Neuronal stem cell (in vitro differentiated cells): ENCODE measurements at regions not wholly inside any gene's neighbourhood (a gene's known extent, or its start where the extent isn't known, plus 50 kb on each side); places are given as distances from the start of the nearest gene placed in this dataset.
"Not testable (repeated sequence)": the region's sequence is repeated elsewhere in the genome, so short reads cannot be mapped to it uniquely, and the experiment has no call there.

Experiments
- DNase-seq: peaks from one replicate; pipeline ENCODE4 v3.0.0-alpha.2; 2013; ENCODE audit warnings: low spot score
- H2AFZ ChIP-seq: one replicate; pipeline ENCODE4 v1.6.1; 2013; ENCODE audit warnings: mild to moderate bottlenecking, low read length, inconsistent platforms
- H2AK5ac ChIP-seq: 2 replicates; pipeline ENCODE4 v1.6.1; 2013; ENCODE audit warnings: low read depth, mild to moderate bottlenecking, inconsistent platforms, low read length, moderate library complexity, mixed read lengths
- H2BK120ac ChIP-seq: 2 replicates; pipeline ENCODE4 v1.6.1; 2013; ENCODE audit warnings: low read depth, mild to moderate bottlenecking, inconsistent platforms, low read length, moderate library complexity, mixed read lengths
- H2BK12ac ChIP-seq: one replicate; pipeline ENCODE4 v1.6.1; 2013; ENCODE audit warnings: low read length, inconsistent platforms
- H2BK15ac ChIP-seq: 2 replicates; pipeline ENCODE4 v1.6.1; 2013; ENCODE audit warnings: mild to moderate bottlenecking, low read length, inconsistent platforms, mixed read lengths
- H2BK5ac ChIP-seq: one replicate; pipeline ENCODE4 v1.6.1; 2013; ENCODE audit warnings: inconsistent platforms, mild to moderate bottlenecking, low read length, moderate library complexity
- H3K14ac ChIP-seq: one replicate; pipeline ENCODE4 v1.6.1; 2013; ENCODE audit warnings: low read length, inconsistent platforms
- H3K18ac ChIP-seq: 2 replicates; pipeline ENCODE4 v1.6.1; 2013; ENCODE audit warnings: low read length, inconsistent platforms
- H3K23ac ChIP-seq: 2 replicates; pipeline ENCODE4 v1.6.1; 2013; ENCODE audit warnings: low read depth, mild to moderate bottlenecking, mixed read lengths, low read length, inconsistent platforms; ENCODE audit not compliant: poor library complexity
- H3K27ac ChIP-seq: replicated peaks from 3 replicates; pipeline ENCODE4 v1.5.1; 2013; ENCODE audit warnings: low read length, inconsistent platforms
- H3K27me3 ChIP-seq, 3 experiments: 2 replicates each; pipeline ENCODE4 v1.6.1; 2013; ENCODE audit warnings: low read length in 3 of 3, mild to moderate bottlenecking in 2 of 3, inconsistent platforms in 1 of 3, low read depth in 1 of 3, mixed read lengths in 1 of 3, moderate library complexity in 1 of 3; ENCODE audit not compliant: control insufficient read depth in 3 of 3, insufficient read depth in 3 of 3
- H3K36me3 ChIP-seq, 2 donors: replicated peaks in 1 of 2; 2 replicates each; pipeline ENCODE4 v1.6.1; 2013; ENCODE audit warnings: low read length in 2 of 2; ENCODE audit not compliant: control insufficient read depth in 2 of 2, insufficient read depth in 2 of 2
- H3K4ac ChIP-seq: 2 replicates; pipeline ENCODE4 v1.6.1; 2013; ENCODE audit warnings: inconsistent platforms, mild to moderate bottlenecking, low read length, moderate library complexity
- H3K4me1 ChIP-seq, 2 donors: 1 replicate in 1 of 2; 2 replicates in 1 of 2; pipeline ENCODE4 v1.6.1; 2013; ENCODE audit warnings: low read length in 2 of 2, low read depth in 1 of 2; ENCODE audit not compliant: control insufficient read depth in 2 of 2, insufficient read depth in 1 of 2
- H3K4me2 ChIP-seq: one replicate; pipeline ENCODE4 v1.6.1; 2013; ENCODE audit warnings: mild to moderate bottlenecking, low read length, inconsistent platforms; ENCODE audit not compliant: insufficient read depth, poor library complexity, severe bottlenecking
- H3K4me3 ChIP-seq, 2 donors: 2 replicates each; pipeline ENCODE4 v1.5.1; 2013; ENCODE audit warnings: low read length in 2 of 2, mild to moderate bottlenecking in 2 of 2, inconsistent platforms in 1 of 2, moderate library complexity in 1 of 2
- H3K79me1 ChIP-seq: one replicate; pipeline ENCODE4 v1.6.1; 2013; ENCODE audit warnings: low read depth, mild to moderate bottlenecking, inconsistent platforms, low read length, moderate library complexity
- H3K9ac ChIP-seq: one replicate; pipeline ENCODE4 v1.6.1; 2013; ENCODE audit warnings: mild to moderate bottlenecking, low read depth, low read length, inconsistent platforms; ENCODE audit not compliant: poor library complexity
- H3K9me3 ChIP-seq, 2 donors: replicated peaks in 1 of 2; 2 replicates each; pipeline versions ENCODE3 to v1.6.1; 2013; ENCODE audit warnings: low read length in 2 of 2, mild to moderate bottlenecking in 2 of 2, inconsistent platforms in 1 of 2, low read depth in 1 of 2, mixed read lengths in 1 of 2, moderate library complexity in 1 of 2; ENCODE audit not compliant: control insufficient read depth in 2 of 2, insufficient read depth in 1 of 2
- H4K8ac ChIP-seq: one replicate; pipeline ENCODE4 v1.6.1; 2013; ENCODE audit warnings: low read depth, mild to moderate bottlenecking, inconsistent platforms, low read length, moderate library complexity
- H4K91ac ChIP-seq: one replicate; pipeline ENCODE4 v1.6.1; 2013; ENCODE audit warnings: low read length, low read depth, mild to moderate bottlenecking, inconsistent platforms; ENCODE audit not compliant: poor library complexity
- WGBS, 2 donors: extraction: QIAGEN DNeasy Blood & Tissue Kit; methylation state at CpG; one replicate each; pipeline ENCODE4 v1.1.7; 2013; ENCODE audit warnings: missing lambda C conversion rate in 2 of 2, mixed read lengths in 1 of 2; ENCODE audit not compliant: insufficient read length in 2 of 2, insufficient replicate concordance in 1 of 2; ENCODE audit errors: extremely low coverage in 2 of 2; 5-methylcytosine and 5-hydroxymethylcytosine counted together

- Histone ChIP-seq H4K8ac (no peak overlapping the region), H3K14ac (no peak overlapping the region), H3K9me3 (peaks cover 0 to 2% of the 10 kb centered on the region in 2 donors), H3K18ac (no peak overlapping the region), H2BK120ac (no peak overlapping the region), H3K4me1 (no peaks in the 10 kb centered on the region), H3K27ac (no peak overlapping the region), H2BK12ac (no peak overlapping the region), H3K4me3 (no peak overlapping the region), H3K4me2 (no peak overlapping the region), H2AFZ (no peak overlapping the region), H3K4ac (no peak overlapping the region), H3K79me1 (no peaks in the 10 kb centered on the region), H3K9ac (no peak overlapping the region), H2BK5ac (no peak overlapping the region), H2AK5ac (no peak overlapping the region), H4K91ac (no peak overlapping the region), H3K27me3 (no peaks in the 10 kb centered on the region), H3K23ac (no peak overlapping the region), H3K36me3 (no peaks in the 10 kb centered on the region), H2BK15ac (no peak overlapping the region)
- WGBS, 2 donors = no CpG with 5 or more reads among the region's 31 CpGs
- DNase-seq = no peak
Measured at GRCh38 chr15:69876064-69876940, 221.4 kb downstream of the TLE3 start.

- not testable (repeated sequence) for H3K4me1 ChIP-seq, H3K23ac ChIP-seq, H3K14ac ChIP-seq, H3K79me1 ChIP-seq, H4K8ac ChIP-seq, H3K4ac ChIP-seq, H3K36me3 ChIP-seq, H3K9me3 ChIP-seq, H2BK5ac ChIP-seq, H2BK15ac ChIP-seq, H2AK5ac ChIP-seq, H3K4me3 ChIP-seq, H3K9ac ChIP-seq, H3K4me2 ChIP-seq, H3K18ac ChIP-seq, H2AFZ ChIP-seq, DNase-seq, H3K27ac ChIP-seq, H4K91ac ChIP-seq, H2BK120ac ChIP-seq, H2BK12ac ChIP-seq
- peaks cover 0 to 20% (median 0%) of the 10 kb centered on the region in 3 experiments for H3K27me3 ChIP-seq
- no CpG with 5 or more reads among the region's 1 CpG for WGBS, 2 donors
Measured at GRCh38 chr15:69879963-69880362, 217.8 kb downstream of the TLE3 start.

- no peak overlapping the region for H3K18ac ChIP-seq
- H2AFZ ChIP-seq = no peak overlapping the region
- H3K9me3 ChIP-seq = no peaks in the 10 kb centered on the region
- no peak overlapping the region for H3K4ac ChIP-seq
- no CpG with 5 or more reads among the region's 6 CpGs for WGBS, 2 donors
- H2BK12ac ChIP-seq = no peak overlapping the region
- H3K14ac ChIP-seq = no peak overlapping the region
- no peaks in the 10 kb centered on the region for H3K79me1 ChIP-seq
- no peak for DNase-seq
- no peak overlapping the region for H3K4me3 ChIP-seq
- no peak overlapping the region for H3K27ac ChIP-seq
- H4K91ac ChIP-seq = no peak overlapping the region
- no peak overlapping the region for H2BK15ac ChIP-seq
- H3K4me1 ChIP-seq = peaks cover 2 to 6% of the 10 kb centered on the region in 2 donors
- peak overlapping the region; percentile 12 for H2BK5ac ChIP-seq
- H3K4me2 ChIP-seq = no peak overlapping the region
- no peaks in the 10 kb centered on the region for H3K36me3 ChIP-seq
- peaks cover 0 to 26% (median 0%) of the 10 kb centered on the region in 3 experiments for H3K27me3 ChIP-seq
- H2AK5ac ChIP-seq = no peak overlapping the region
- H4K8ac ChIP-seq = no peak overlapping the region
- no peak overlapping the region for H2BK120ac ChIP-seq
- no peak overlapping the region for H3K23ac ChIP-seq
- no peak overlapping the region for H3K9ac ChIP-seq
Measured at GRCh38 chr15:69880571-69881301, 217.0 kb downstream of the TLE3 start.

- no CpG with 5 or more reads among the region's 4 CpGs for WGBS, 2 donors
Measured at GRCh38 chr15:69881302-69881670, 216.4 kb downstream of the TLE3 start.

More at GRCh38 chr15:69881302-69881670, 216.4 kb downstream of the TLE3 start:
- Histone ChIP-seq H2BK15ac (no peak overlapping the region), H4K91ac (no peak overlapping the region), H2BK5ac (peak overlapping the region; percentile 12), H3K4ac (no peak overlapping the region), H3K4me3 (no peak overlapping the region), H2BK12ac (peak overlapping the region; percentile 76), H2AK5ac (peak overlapping the region; percentile 21), H3K9ac (no peak overlapping the region), H2BK120ac (no peak overlapping the region), H2AFZ (no peak overlapping the region), H3K23ac (no peak overlapping the region), H3K36me3 (no peaks in the 10 kb centered on the region), H3K79me1 (no peaks in the 10 kb centered on the region), H3K4me2 (no peak overlapping the region), H3K27me3 (peaks cover 0 to 31% (median 0%) of the 10 kb centered on the region in 3 experiments), H3K9me3 (no peaks in the 10 kb centered on the region), H3K14ac (no peak overlapping the region), H3K27ac (no peak overlapping the region), H4K8ac (no peak overlapping the region), H3K18ac (peak overlapping the region; percentile 16), H3K4me1 (peaks cover 7 to 11% of the 10 kb centered on the region in 2 donors)
- DNase-seq = no peak
